GM20000 (cell line): ENCODE measurements at regions not wholly inside any gene's neighbourhood (a gene's known extent, or its start where the extent isn't known, plus 50 kb on each side); places are given as distances from the start of the nearest gene placed in this dataset.

Experiments used
- DNase-seq: peaks from one replicate; pipeline ENCODE4 v3.0.0; 2012; ENCODE audit warnings: low spot score
- CTCF ChIP-seq: IDR thresholded peaks from 2 replicates; pipeline ENCODE4 v1.5.1; 2012; ENCODE audit warnings: mild to moderate bottlenecking, control low read depth; ENCODE audit errors: extremely low read depth, missing control alignments

- no peak for DNase-seq
- no peak for TF ChIP-seq CTCF
Observed at GRCh38 chr4:126065016-126065415, 750.3 kb downstream of the FAT4 start.

GRCh38 chr4:126071346-126072333, 756.9 kb downstream of the FAT4 start:
- no peak for DNase-seq
- no peak for TF ChIP-seq CTCF

- no peak for TF ChIP-seq CTCF
- no peak for DNase-seq
Observed at GRCh38 chr4:126081336-126081735, 766.6 kb downstream of the FAT4 start.

GRCh38 chr4:126086041-126086440, 771.3 kb downstream of the FAT4 start:
- TF ChIP-seq CTCF: no peak
- no peak for DNase-seq

GRCh38 chr4:126087101-126087500, 772.3 kb downstream of the FAT4 start:
- DNase-seq: no peak
- no peak for TF ChIP-seq CTCF

- TF ChIP-seq CTCF: no peak
- no peak for DNase-seq
Observed at GRCh38 chr4:126097155-126097799, 782.5 kb downstream of the FAT4 start.

- no peak for TF ChIP-seq CTCF
- DNase-seq: no peak
Observed at GRCh38 chr4:126106658-126107057, 791.9 kb downstream of the FAT4 start.
